ENCODE measurements at regions not wholly inside any gene's neighbourhood (a gene's known extent, or its start where the extent isn't known, plus 50 kb on each side); places are given as distances from the start of the nearest gene placed in this dataset.

DNA sequence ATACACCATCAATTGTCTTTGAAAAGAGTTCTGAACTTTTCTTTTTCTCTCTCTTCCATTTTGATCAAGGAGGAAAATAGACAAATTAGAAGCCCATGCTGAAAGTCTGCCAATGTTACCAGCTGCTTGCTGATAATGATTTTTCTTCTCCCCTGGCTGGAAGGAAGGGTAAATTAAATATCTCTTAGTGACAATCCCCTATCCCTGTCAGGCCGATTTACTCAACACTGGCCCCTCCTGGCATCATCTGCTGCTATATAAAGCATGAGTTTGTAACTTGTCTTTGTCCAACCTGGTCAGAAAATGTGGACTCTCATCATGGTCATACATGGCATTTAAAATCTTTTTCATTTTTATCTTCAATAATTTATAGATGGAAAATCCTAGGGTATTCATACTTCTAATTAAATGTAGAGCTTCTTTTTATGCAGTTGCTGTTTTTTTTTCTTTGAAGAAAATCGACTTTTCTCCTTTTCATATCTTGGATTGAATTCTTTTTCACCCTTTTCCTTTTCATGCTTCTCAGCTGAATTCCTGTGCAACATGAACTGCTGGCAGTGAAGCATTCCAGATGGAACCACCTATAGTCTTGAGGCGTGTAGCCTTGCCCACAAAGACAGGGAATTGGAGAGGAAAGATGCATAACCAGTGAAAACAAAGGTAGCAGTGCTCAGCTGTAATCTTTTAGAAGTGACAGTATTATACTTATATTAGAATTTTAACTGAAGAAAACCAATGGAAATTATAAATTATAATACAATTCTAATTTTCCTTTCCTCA lies 214.7 kb upstream of the PTGFR start:
- CTCF ChIA-PET = interaction anchor here (0.7 kb wide), 1 partner anchor 44 kb away, joined by 3 read pairs; no protein-coding TSS in a partner anchor
- no peak for ATAC-seq

More for the DNA sequence above, 214.7 kb upstream of the PTGFR start:
- H3K27ac ChIP-seq (ENCODE audit: low read depth, low read length) = no peak overlapping the region
- H4K20me1 ChIP-seq (ENCODE audit: insufficient read depth) = no peaks in the 10 kb centered on the region
- no TSS peak for BruUV-seq (replicated peaks)
- no peaks in the 10 kb centered on the region for H3K27me3 ChIP-seq (ENCODE audit: insufficient read depth, low read length)
- no peak overlapping the region for H3K4me2 ChIP-seq (ENCODE audit: low read length)
- DNase-seq (ENCODE audit: low read depth, low spot score) = no peak
- no peaks in the 10 kb centered on the region for H3K9me2 ChIP-seq (ENCODE audit: insufficient read depth)
- ChIA-PET RAD21 (ENCODE audit: low non-redundant PET in 1 of 2, low total read pairs in 2 of 2, uncharacterized antibody in 2 of 2, unreplicated experiment in 2 of 2) (no interaction called here), POLR2A (no interaction called here)
- peaks cover 0 to 6% of the 10 kb centered on the region in 2 experiments; a peak in 1 of 4 replicates for H3K4me1 ChIP-seq (ENCODE audit: control insufficient read depth in 1 of 2, insufficient read depth in 2 of 2, low read length in 2 of 2)
- no peak overlapping the region for H3K9ac ChIP-seq (ENCODE audit: low read length)
- intact Hi-C loops (cut with micrococcal nuclease) = no loop called here
- no peaks in the 10 kb centered on the region for H3K9me3 ChIP-seq (ENCODE audit: control insufficient read depth in 1 of 2, insufficient read depth in 1 of 2, low read depth in 1 of 2, low read length in 2 of 2)
- H2AFZ ChIP-seq (ENCODE audit: low read depth, low read length, poor library complexity, severe bottlenecking) = no peak overlapping the region
- H3K4me3 ChIP-seq (replicated peaks in 1 of 2; ENCODE audit: low read depth in 1 of 2, low read length in 2 of 2) = no peak overlapping the region
- H3K79me2 ChIP-seq (ENCODE audit: insufficient read depth, low read length) = no peaks in the 10 kb centered on the region
- H3K36me3 ChIP-seq (ENCODE audit: control insufficient read depth in 1 of 2, insufficient read depth in 2 of 2, low read length in 2 of 2) = no peaks in the 10 kb centered on the region
- no peak for TF ChIP-seq POLR2AphosphoS5 (IDR thresholded peaks at IDR 0.05; ENCODE audit: low read depth, low read length)
- TF ChIP-seq SRF (IDR thresholded peaks at IDR 0.05; ENCODE audit: low read depth) = no peak
- TF ChIP-seq EZH2phosphoT487 (IDR thresholded peaks at IDR 0.05; ENCODE audit: borderline replicate concordance) = no peak
- TF ChIP-seq, protein P1, sequence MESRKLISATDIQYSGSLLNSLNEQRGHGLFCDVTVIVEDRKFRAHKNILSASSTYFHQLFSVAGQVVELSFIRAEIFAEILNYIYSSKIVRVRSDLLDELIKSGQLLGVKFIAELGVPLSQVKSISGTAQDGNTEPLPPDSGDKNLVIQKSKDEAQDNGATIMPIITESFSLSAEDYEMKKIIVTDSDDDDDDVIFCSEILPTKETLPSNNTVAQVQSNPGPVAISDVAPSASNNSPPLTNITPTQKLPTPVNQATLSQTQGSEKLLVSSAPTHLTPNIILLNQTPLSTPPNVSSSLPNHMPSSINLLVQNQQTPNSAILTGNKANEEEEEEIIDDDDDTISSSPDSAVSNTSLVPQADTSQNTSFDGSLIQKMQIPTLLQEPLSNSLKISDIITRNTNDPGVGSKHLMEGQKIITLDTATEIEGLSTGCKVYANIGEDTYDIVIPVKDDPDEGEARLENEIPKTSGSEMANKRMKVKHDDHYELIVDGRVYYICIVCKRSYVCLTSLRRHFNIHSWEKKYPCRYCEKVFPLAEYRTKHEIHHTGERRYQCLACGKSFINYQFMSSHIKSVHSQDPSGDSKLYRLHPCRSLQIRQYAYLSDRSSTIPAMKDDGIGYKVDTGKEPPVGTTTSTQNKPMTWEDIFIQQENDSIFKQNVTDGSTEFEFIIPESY (IDR thresholded peaks at IDR 0.05; ENCODE audit: extremely low read depth, insufficient replicate concordance, low read length) = no peak
- TF ChIP-seq ELF1 (IDR thresholded peaks at IDR 0.05; ENCODE audit: borderline replicate concordance, low read depth) = no peak
- TF ChIP-seq POLR2A (IDR thresholded peaks at IDR 0.05; ENCODE audit: borderline replicate concordance, extremely low read depth, insufficient read depth, insufficient read length) = no peak
- no peak for TF ChIP-seq CBX3 (IDR thresholded peaks at IDR 0.05; ENCODE audit: low read depth)
- TF ChIP-seq, protein P2, sequence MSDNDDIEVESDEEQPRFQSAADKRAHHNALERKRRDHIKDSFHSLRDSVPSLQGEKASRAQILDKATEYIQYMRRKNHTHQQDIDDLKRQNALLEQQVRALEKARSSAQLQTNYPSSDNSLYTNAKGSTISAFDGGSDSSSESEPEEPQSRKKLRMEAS (IDR thresholded peaks at IDR 0.05) = no peak
- TF ChIP-seq YY1 (IDR thresholded peaks at IDR 0.05; ENCODE audit: extremely low read depth, insufficient replicate concordance, low read depth, low read length) = no peak
- no peak for TF ChIP-seq ZFX (IDR thresholded peaks at IDR 0.05)
- TF ChIP-seq CEBPB (IDR thresholded peaks at IDR 0.05; ENCODE audit: low read depth) = no peak
- no peak for TF ChIP-seq FOSL1 (IDR thresholded peaks at IDR 0.05; ENCODE audit: low read depth)
- TF ChIP-seq EZH2 (IDR thresholded peaks at IDR 0.05) = no peak

Measured in HCT116 (cell line).